OCI-LY3 (cell line): ENCODE measurements at regions not wholly inside any gene's neighbourhood (a gene's known extent, or its start where the extent isn't known, plus 50 kb on each side); places are given as distances from the start of the nearest gene placed in this dataset.

Experiments
- CTCF ChIP-seq: fragments of 200-600, 300-600 bp; sonication (generic); IDR thresholded peaks from 2 replicates; pipeline ENCODE4 v1.5.1; 2014; ENCODE audit warnings: antibody characterized with exemption, low read length, low read depth
- EZH2phosphoT487 ChIP-seq: fragments of 200-600 bp; shearing (Covaris generic); IDR thresholded peaks from 2 replicates; pipeline ENCODE4 v1.6.1; 2018; ENCODE audit warnings: antibody characterized with exemption, mixed run types, low read depth

GRCh38 chr3:107978131-107979055, 112.4 kb downstream of the CD47 start:
- TF ChIP-seq CTCF = no peak
- TF ChIP-seq EZH2phosphoT487 = no peak
